CD14-positive monocyte (primary cell): ENCODE measurements at regions not wholly inside any gene's neighbourhood (a gene's known extent, or its start where the extent isn't known, plus 50 kb on each side); places are given as distances from the start of the nearest gene placed in this dataset.

Experiments
- DNase-seq, 3 donors: peaks; one replicate each; pipeline ENCODE4 v3.0.0-alpha.2; 2011 to 2022
- H2AFZ ChIP-seq: 2 replicates; pipeline ENCODE4 v1.6.0; 2012; ENCODE audit warnings: mild to moderate bottlenecking, low read depth, low read length, inconsistent platforms; ENCODE audit not compliant: insufficient read depth, poor library complexity, severe bottlenecking
- H3K27ac ChIP-seq, 2 donors: 1 replicate in 1 of 2; 2 replicates in 1 of 2; pipeline ENCODE4 v1.5.1; 2012 to 2013; ENCODE audit warnings: low read length in 2 of 2, control low read depth in 1 of 2, inconsistent platforms in 1 of 2, low read depth in 1 of 2, mild to moderate bottlenecking in 1 of 2
- H3K27me3 ChIP-seq, 2 donors: one replicate each; pipeline versions ENCODE4 v1.6.0 to v1.6.1; 2011 to 2013; ENCODE audit warnings: low read length in 2 of 2; ENCODE audit not compliant: control insufficient read depth in 2 of 2, insufficient read depth in 2 of 2
- H3K36me3 ChIP-seq, 2 donors: replicated peaks in 1 of 2; 1 replicate in 1 of 2; 2 replicates in 1 of 2; pipeline versions ENCODE4 v1.5.1 to v1.6.1; 2012 to 2013; ENCODE audit warnings: low read length in 2 of 2, control low read depth in 1 of 2, inconsistent platforms in 1 of 2, mild to moderate bottlenecking in 1 of 2; ENCODE audit not compliant: insufficient read depth in 2 of 2, control insufficient read depth in 1 of 2
- H3K4me1 ChIP-seq, 2 donors: 1 replicate in 1 of 2; 2 replicates in 1 of 2; pipeline versions ENCODE4 v1.5.1 to v1.6.1; 2012 to 2013; ENCODE audit warnings: low read length in 2 of 2, control low read depth in 1 of 2, inconsistent platforms in 1 of 2, mild to moderate bottlenecking in 1 of 2, moderate library complexity in 1 of 2; ENCODE audit not compliant: insufficient read depth in 2 of 2, control insufficient read depth in 1 of 2
- H3K4me2 ChIP-seq: replicated peaks from 2 replicates; pipeline ENCODE3; 2012; ENCODE audit warnings: low read length, moderate library complexity, mild to moderate bottlenecking; ENCODE audit not compliant: poor library complexity, severe bottlenecking; ENCODE audit errors: extremely low read depth
- H3K4me3 ChIP-seq, 3 experiments: fragments of 200-600 bp in 1 of 3; sonication (generic) in 1 of 3; replicated peaks in 1 of 3; 1 replicate in 2 of 3; 2 replicates in 1 of 3; pipeline ENCODE4 v1.5.1; 2011 to 2013; ENCODE audit warnings: low read length in 3 of 3, mild to moderate bottlenecking in 3 of 3, control low read depth in 2 of 3, low read depth in 2 of 3, inconsistent platforms in 1 of 3, moderate library complexity in 1 of 3
- H3K79me2 ChIP-seq: 2 replicates; pipeline ENCODE4 v1.6.0; 2012; ENCODE audit warnings: mild to moderate bottlenecking, control low read depth, inconsistent platforms, low read length, moderate library complexity; ENCODE audit not compliant: insufficient read depth
- H3K9ac ChIP-seq: 2 replicates; pipeline ENCODE4 v1.6.0; 2017; ENCODE audit warnings: low read length, mild to moderate bottlenecking; ENCODE audit not compliant: insufficient read depth, poor library complexity, severe bottlenecking
- H3K9me3 ChIP-seq, 2 donors: replicated peaks in 1 of 2; 1 replicate in 1 of 2; 2 replicates in 1 of 2; pipeline versions ENCODE4 v1.5.1 to v1.6.1; 2012 to 2013; ENCODE audit warnings: low read length in 2 of 2, control low read depth in 1 of 2; ENCODE audit not compliant: control insufficient read depth in 1 of 2, insufficient read depth in 1 of 2
- H4K20me1 ChIP-seq: 2 replicates; pipeline ENCODE4 v1.6.0; 2012; ENCODE audit warnings: mild to moderate bottlenecking, low read length, control low read depth, moderate library complexity; ENCODE audit not compliant: insufficient read depth
- H3K27ac Mint-ChIP-seq, 7 donors: one replicate each; pipeline ENCODE4 v1.8.0; 2020; ENCODE audit warnings: mild to moderate bottlenecking in 7 of 7, mixed read lengths in 7 of 7, moderate library complexity in 6 of 7, inconsistent platforms in 2 of 7
- H3K27me3 Mint-ChIP-seq, 3 donors: one replicate each; pipeline ENCODE4 v1.8.0; 2021 to 2022; ENCODE audit warnings: low read depth in 3 of 3, mild to moderate bottlenecking in 3 of 3, mixed read lengths in 3 of 3, moderate library complexity in 3 of 3, inconsistent platforms in 1 of 3
- H3K36me3 Mint-ChIP-seq, 2 donors: one replicate each; pipeline ENCODE4 v1.8.0; 2020; ENCODE audit warnings: mixed read lengths in 2 of 2, inconsistent platforms in 1 of 2, mild to moderate bottlenecking in 1 of 2
- H3K4me1 Mint-ChIP-seq: one replicate; pipeline ENCODE4 v1.8.0; 2020; ENCODE audit warnings: mild to moderate bottlenecking, mixed read lengths
- H3K4me3 Mint-ChIP-seq, 2 donors: one replicate each; pipeline ENCODE4 v1.8.0; 2020; ENCODE audit warnings: mild to moderate bottlenecking in 2 of 2, mixed read lengths in 2 of 2, moderate library complexity in 1 of 2
- H3K9me3 Mint-ChIP-seq, 7 donors: one replicate each; pipeline ENCODE4 v1.8.0; 2020 to 2022; ENCODE audit warnings: mixed read lengths in 7 of 7, mild to moderate bottlenecking in 6 of 7, moderate library complexity in 6 of 7, inconsistent platforms in 2 of 7
- WGBS: methylation state at CpG from one replicate; pipeline ENCODE4 v1.1.5; 2013; ENCODE audit warnings: missing lambda C conversion rate; ENCODE audit not compliant: insufficient coverage; 5-methylcytosine and 5-hydroxymethylcytosine counted together
- intact Hi-C, 2 donors: fragments of 100-400 bp; cut with micrococcal nuclease; formaldehyde crosslinking; loops; one replicate each; pipeline versions ENCODE4 v1.15.0 to v1.15.1; 2023
- TF ChIP-seq, protein P1 (sequence below): fragments of 200-600 bp; IDR thresholded peaks from one replicate; pipeline ENCODE4 v1.8.0; 2022; ENCODE audit warnings: antibody characterized with exemption, mild to moderate bottlenecking

DNA sequence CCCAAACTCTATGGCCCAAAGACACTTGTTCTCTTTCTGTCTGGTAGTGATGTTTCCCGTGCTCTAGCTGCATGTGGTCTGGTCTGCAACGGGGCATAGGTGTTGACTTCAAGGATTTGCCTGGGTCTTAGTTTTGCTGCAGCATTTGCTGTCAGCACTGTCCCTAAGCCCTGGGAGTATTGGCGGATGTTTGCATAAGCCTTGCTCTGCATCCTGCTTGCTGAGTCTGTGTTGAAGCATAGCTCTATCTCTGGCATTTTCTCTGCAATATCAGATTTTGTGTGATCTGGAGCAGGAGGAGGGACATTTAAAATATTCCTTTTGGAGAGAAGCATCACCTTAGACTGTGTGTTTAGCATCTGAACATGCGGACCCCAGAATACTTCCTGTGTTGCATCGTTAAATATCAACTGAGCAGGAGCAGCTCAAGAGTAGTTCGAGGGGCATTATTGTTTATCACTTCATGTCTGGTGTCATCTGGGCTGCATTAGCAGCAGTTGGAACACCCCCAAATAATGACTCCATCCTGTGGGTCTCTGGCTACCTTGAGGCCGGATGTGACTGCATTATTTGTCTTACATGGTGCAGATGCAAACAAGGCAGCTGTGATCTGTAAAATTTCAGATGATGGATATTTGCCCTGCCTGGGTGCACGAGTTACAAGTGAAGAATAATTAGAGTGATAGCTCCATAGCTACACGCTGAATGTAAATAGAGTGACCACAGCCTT, 231.7 kb downstream of the TRIB2 start:
- Histone ChIP-seq H3K4me3 (no peak overlapping the region), H3K27ac (no peak overlapping the region), H3K4me1 (no peaks in the 10 kb centered on the region), H3K79me2 (no peaks in the 10 kb centered on the region), H3K36me3 (no peaks in the 10 kb centered on the region), H3K9me3 (no peaks in the 10 kb centered on the region), H4K20me1 (no peaks in the 10 kb centered on the region), H2AFZ (no peak overlapping the region), H3K27me3 (peaks cover 3 to 10% of the 10 kb centered on the region in 2 donors), H3K9ac (no peak overlapping the region), H3K4me2 (no peak overlapping the region)
- TF ChIP-seq, protein P1, sequence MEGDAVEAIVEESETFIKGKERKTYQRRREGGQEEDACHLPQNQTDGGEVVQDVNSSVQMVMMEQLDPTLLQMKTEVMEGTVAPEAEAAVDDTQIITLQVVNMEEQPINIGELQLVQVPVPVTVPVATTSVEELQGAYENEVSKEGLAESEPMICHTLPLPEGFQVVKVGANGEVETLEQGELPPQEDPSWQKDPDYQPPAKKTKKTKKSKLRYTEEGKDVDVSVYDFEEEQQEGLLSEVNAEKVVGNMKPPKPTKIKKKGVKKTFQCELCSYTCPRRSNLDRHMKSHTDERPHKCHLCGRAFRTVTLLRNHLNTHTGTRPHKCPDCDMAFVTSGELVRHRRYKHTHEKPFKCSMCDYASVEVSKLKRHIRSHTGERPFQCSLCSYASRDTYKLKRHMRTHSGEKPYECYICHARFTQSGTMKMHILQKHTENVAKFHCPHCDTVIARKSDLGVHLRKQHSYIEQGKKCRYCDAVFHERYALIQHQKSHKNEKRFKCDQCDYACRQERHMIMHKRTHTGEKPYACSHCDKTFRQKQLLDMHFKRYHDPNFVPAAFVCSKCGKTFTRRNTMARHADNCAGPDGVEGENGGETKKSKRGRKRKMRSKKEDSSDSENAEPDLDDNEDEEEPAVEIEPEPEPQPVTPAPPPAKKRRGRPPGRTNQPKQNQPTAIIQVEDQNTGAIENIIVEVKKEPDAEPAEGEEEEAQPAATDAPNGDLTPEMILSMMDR, result no peak
- Mint-ChIP-seq H3K27ac (no peak overlapping the region), H3K4me3 (no peak overlapping the region), H3K4me1 (no peaks in the 10 kb centered on the region), H3K27me3 (peaks cover 10 to 21% (median 16%) of the 10 kb centered on the region in 3 donors), H3K36me3 (no peaks in the 10 kb centered on the region), H3K9me3 (peaks cover 0 to 1% (median 0%) of the 10 kb centered on the region in 7 donors)
- WGBS, result 89% methylated on average over 5 of the region's 9 CpGs
- no peak for DNase-seq
- intact Hi-C loops, result no loop called here

DNA sequence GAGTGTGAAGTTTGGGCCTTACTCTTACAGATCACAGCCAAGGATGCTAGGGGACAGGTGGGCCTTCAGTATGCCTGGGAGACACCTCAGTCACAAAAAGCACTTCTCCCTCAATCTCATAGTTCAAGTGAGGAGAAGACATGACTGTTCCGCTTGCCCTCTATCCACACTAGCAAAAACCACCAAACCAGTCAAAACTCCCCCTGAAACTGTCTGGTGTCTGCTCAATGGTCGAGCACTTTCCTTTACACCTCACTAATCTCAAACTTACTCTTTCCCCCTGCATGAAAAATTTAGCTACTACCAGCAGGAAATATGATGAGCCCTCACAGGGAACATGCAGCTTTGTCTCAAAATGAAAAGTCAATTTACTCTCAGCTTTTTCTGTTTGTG, 232.2 kb downstream of the TRIB2 start:
- no peak overlapping the region for H3K27ac Mint-ChIP-seq
- Histone ChIP-seq H3K9ac (no peak overlapping the region), H3K4me2 (no peak overlapping the region), H3K4me1 (no peaks in the 10 kb centered on the region), H3K27me3 (peaks cover 3 to 10% of the 10 kb centered on the region in 2 donors), H3K27ac (no peak overlapping the region), H3K9me3 (no peaks in the 10 kb centered on the region), H3K79me2 (no peaks in the 10 kb centered on the region), H4K20me1 (no peaks in the 10 kb centered on the region), H3K36me3 (no peaks in the 10 kb centered on the region), H3K4me3 (no peak overlapping the region), H2AFZ (no peak overlapping the region)
- no peaks in the 10 kb centered on the region for H3K4me1 Mint-ChIP-seq
- peaks cover 10 to 21% (median 16%) of the 10 kb centered on the region in 3 donors for H3K27me3 Mint-ChIP-seq
- H3K4me3 Mint-ChIP-seq, result no peak overlapping the region
- peaks cover 0 to 1% (median 0%) of the 10 kb centered on the region in 7 donors for H3K9me3 Mint-ChIP-seq
- intact Hi-C loops, result no loop called here
- TF ChIP-seq, protein P1, result no peak
- WGBS, result 100% methylated on average over 1 of the region's 2 CpGs
- no peaks in the 10 kb centered on the region for H3K36me3 Mint-ChIP-seq
- DNase-seq, result no peak
